ENCODE measurements at regions not wholly inside any gene's neighbourhood (a gene's known extent, or its start where the extent isn't known, plus 50 kb on each side); places are given as distances from the start of the nearest gene placed in this dataset.

DNA sequence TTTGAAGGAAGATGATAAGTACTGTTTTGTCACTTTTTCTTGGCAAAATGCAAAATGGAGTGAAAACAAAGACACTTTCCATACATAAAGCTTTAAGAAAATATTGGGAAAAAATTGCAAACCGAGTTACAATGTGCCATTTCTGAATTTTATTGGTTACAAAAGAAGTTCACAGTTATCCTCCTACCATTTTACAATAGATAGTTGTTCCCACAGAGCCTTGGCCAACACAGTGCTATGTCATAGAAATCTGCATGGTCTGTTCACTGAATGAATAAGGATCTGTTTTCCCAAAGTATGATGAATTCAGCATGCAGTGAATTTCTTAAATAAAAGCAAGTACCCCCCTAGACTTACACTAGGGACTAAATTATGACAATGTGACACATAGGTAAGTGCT is 268.2 kb upstream of the POU3F2 start:
- DNase-seq = no peak

DNA sequence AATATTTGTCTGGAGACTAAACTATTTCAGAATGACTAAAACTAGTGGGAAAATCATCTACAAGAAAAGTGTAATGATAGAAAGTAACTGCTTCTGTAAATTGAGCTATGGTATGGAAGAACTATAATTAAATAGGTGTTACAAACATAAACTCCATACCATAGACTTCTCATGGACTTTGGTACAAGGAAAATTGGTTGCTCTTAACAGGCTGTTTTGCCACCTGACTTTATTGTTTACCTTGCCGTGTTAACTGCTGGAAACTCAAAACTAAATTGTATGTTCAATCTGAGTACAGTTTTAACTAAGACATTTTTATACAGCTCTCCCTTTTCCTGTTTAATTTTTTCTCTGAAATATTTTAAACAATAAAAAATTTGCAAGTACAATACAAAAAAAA is 261.8 kb upstream of the POU3F2 start:
- no peak for DNase-seq

DNA sequence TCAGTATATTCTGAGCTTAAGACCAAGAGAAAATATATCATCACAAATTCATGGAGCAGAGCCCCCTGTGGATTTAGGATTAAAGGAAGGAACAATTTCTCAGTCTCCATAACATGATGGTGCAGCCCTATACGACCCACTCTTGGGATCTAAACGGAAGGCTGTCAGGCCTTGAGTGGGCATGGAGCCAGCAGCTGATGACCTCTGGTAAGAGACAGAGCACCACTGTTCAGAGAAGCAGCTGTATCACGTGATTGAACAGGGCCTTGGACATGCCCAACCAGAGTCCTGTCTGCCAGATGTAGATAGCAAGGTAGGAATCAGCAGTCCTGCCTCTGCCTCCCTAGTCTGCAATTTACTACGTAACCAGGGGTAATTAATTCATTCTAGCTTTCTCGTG is 259.4 kb upstream of the POU3F2 start:
- peak in 12 of 14 donors; percentile 3 to 65 (median 50) for DNase-seq

DNA sequence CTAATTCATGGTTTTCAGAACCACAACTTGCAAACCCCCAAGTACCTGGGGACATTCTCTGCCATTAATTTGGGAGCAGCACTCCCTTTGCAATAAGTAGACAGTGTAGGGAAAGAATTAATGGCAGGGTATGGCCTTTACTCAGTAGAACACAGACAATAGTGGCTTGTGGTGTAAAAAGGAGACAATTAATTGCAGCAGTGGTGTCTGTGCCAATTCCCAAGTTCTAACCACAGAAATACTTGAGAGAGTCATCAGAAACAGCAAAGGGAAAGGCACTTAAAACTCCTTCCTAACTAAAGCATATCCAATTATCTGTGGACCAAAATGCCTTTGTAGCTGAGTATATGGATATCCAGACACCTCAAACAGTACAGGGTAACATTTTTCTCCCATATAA is 257.6 kb upstream of the POU3F2 start:
- no peak for DNase-seq

DNA sequence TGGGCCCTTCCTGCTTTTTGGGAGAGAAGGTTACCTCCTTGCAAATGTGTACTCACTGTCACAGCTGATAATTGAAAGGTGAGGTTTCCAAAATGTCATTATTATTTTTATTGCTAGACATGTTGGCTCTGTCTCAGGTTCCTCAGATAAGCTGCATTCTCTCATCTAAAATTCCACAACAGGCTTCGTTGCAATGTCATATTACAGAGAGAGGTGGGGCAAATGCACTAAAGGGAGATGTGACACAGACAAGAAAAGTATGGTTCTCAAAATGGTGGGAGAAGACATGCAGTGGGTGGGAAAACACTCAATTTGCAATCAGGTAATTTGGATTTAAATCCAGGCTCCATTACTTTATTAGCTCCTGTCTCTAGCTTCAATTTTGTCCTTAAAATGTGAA is 256.4 kb upstream of the POU3F2 start:
- no peak for DNase-seq

DNA sequence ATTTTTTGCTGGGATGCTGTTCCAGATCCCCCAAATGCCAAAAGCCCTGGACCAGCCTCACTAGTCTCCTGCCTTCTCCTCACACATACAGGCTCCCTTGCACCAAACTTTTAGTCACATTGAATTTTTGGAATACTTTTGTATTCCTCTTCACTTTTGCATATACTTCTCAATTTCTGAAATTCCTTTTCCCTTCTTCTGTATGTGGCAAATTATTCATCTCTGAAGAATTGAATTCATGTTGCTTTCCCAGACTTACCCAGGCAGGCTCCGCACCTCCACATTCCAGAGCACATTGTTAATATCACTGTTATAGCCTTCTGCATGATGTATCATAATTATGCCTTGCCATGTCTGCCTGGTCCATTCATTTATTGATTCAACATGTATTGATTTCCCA is 255.3 kb upstream of the POU3F2 start:
- no peak for DNase-seq

DNA sequence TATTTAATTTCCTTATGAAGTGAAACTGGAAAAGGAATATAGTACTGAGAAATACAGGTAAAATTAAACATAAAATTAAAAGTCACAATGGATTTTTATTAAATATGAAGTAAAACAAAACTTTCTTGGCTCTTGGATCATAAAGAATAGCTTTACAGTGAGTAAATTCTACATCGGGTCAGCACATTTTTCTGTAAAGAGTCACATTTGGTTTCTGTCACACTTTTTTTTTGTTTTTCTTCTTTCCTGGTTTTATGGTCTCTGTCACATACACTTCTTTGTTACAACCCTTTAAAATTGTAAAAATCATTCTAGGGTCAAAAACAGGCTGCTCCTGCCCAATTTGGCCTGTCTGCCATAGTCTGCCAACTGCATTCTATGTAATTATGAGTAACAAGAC is 254.4 kb upstream of the POU3F2 start:
- DNase-seq = no peak

DNA sequence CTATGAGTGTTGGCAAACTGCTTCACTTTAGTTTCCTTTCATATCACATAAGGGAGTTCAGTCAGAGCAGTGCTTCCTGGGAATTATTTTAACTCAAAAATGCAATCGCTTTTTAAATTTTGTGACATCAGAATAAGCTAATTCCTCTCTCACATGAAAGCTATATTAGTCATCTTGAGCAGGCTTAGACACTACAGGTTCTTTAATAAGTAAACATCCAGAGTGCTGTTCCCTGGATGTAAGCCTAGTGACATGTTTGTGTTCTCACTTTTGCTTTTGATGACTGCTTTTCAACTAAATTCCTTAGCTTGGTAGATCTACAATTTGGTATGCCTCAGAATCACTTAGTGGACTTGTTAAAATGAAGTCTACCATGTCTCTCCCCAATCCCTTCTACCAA is 252.7 kb upstream of the POU3F2 start:
- DNase-seq = no peak

DNA sequence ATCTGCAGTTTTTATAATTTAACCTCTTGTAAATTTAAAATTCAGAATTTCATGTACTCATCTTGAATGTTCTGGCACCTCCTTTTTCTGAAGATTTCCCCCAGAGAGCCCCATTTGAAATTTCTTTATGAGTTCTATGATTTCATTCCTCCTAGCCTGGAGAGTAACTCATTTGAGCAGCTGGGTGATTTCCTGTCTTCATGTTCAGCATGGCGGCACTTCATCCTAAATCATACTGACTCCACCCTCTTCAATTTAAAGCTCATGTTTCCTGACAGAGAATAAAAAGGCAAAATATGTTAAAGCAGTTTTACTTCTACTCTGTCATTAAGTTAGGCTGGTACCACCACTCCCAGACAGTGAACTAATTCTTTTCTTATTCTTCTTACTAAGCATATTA is 250.9 kb upstream of the POU3F2 start:
- DNase-seq = no peak

DNA sequence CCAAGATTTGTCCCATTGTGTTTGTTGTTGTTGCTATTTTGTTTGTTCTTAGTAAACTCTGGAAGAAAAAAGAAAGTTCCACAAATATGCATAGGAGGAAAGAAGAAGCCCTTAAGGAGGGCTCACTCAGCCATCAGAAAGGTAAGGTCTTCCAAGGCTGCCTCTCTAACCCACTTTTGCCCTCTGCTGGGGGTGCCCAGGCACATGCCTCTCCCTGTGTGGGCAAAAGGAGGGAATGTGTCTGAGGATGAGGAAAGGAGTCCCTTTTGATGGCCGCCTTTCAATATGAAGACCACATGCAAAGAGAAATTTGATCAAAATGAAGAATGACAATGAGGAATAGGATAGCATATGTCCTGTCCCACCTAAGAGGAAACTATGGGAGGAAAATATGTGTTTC is 248.2 kb upstream of the POU3F2 start:
- DNase-seq = no peak

DNA sequence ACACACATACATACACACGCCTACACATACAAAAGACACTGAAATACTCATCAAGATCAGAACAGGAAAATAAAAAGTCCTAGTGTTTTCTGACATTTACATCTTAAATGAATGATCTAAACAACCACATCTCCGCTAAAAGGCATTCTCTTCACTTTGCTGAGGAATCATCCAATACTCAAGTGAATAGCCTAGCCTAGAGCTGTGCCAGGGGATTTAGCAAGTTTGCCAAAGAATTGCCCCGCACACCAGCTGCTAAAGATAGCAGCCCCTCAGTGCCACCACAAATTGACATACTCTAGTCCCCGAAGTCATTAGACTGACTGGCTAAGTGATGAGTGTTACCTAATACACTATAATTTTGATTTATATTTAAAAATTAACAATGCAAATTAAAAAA is 246.8 kb upstream of the POU3F2 start:
- DNase-seq = no peak

DNA sequence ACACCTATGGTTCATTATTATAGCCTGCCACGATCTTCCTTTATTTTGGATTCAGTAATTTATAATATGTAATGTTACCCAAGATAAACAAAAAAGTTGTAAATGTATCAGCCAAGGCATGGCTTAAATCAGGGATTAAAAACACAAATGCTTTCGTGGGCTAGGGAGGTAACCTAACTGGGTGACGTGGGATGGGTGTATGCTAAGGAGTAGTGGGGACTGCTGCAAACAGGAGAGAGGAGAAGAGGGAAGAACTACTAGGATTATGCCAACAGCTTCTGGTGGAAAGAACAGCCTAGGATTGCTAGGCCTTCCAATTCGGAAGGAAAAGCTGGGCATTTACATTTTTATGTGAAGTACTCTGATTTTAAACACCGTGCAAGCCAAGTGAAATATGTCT is 244.8 kb upstream of the POU3F2 start:
- no peak for DNase-seq

DNA sequence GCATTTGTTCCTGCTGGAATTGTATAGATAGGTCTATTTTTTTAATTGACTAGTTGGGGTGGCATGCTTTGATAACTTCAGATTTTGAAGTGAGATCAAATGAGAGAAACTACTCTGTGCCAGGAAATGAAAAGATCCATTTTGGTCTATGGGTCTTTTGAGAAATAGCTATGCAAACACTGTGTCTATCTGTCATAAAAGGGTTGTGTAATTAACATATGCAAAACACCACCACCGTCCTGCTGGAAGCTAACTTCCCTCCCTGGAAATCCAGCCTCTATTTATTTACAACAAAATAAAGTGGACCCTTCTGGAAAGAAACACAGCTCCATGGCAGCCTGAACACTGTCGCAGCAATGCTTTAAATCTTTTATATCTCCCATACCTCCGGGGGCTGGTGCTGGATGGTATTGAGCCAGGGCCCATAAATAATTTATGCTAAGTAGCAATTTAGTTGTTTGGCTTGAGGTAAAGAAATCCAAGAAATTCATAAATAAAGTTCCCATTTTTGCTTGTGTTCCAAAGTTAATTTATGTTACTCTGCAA is 244.2 kb upstream of the POU3F2 start:
- no peak for DNase-seq

DNA sequence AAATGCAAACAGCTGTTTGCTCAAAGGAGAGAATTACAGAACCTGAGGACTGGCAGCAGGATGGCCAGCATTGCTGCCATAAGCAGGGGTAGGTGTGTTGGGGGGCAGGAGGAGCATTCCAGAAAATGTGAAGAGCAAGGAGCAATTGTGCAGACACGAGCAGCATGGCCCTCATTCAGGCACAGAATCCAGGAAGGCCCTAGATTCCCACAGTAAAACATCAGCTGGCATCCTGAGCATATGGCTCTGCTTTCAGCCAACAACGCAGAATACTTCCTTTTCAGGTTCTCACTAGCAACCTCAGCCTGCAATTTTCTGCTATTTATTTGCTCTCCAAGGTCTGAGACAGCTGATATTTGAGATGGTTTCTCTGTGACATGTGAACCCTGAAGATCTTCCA is 243.4 kb upstream of the POU3F2 start:
- DNase-seq = no peak

DNA sequence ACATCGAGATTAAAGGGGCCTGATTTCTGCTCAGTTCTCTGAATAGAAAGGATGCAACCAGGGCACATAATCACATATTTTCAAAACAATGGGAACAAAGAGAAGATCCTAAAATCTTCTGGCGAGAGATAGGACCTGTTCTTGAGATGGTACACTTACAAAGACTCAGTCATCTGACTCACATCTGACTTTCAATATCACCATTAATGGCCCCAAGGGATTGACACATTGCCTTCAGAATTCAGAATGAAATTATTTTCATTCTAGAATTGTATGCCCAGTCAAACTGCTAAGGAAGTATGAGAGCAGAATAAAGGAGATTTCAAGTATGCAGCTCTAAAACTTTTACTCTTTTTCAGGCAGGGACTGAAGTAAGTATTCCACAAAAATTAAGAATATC is 240.7 kb upstream of the POU3F2 start:
- no peak for DNase-seq

DNA sequence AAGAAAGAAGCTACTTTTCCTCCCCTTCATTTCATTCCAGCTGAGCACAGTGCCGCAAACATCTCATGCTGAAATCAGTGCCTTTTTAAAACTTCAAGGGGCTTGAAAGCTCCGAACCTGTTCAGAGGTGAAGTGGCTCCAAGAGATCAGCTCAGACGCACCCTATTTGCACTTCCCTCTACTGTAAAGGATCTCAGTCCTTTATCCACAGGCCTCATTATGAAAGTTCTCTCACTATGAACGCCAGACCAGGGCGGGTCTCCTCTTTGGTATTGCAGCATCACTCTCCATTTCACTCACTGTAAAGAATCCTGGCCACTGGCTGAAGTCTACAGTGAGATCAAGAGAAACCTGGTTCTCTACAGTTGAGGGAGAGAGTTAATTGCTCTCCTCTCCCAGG is 232.7 kb upstream of the POU3F2 start:
- no peak for DNase-seq

DNA sequence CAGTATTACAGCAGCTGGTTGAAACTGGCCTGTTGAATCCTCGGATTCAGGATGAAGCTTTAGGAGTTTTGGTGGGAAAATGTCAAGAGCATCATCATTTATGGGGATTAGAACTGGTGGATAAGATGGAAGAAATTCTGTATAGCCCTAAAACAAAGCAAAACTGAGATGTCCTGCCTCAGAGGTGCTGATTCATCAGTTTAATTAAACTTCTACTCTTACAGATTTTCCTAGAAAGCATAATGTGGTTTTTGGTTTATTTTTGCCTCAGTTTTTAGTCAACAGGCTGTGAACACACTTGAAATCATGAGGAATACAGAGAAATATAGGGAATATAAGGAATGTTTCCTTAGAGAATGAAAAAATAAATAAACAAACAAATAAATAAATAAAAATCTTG is 228.7 kb upstream of the POU3F2 start:
- no peak for DNase-seq

DNA sequence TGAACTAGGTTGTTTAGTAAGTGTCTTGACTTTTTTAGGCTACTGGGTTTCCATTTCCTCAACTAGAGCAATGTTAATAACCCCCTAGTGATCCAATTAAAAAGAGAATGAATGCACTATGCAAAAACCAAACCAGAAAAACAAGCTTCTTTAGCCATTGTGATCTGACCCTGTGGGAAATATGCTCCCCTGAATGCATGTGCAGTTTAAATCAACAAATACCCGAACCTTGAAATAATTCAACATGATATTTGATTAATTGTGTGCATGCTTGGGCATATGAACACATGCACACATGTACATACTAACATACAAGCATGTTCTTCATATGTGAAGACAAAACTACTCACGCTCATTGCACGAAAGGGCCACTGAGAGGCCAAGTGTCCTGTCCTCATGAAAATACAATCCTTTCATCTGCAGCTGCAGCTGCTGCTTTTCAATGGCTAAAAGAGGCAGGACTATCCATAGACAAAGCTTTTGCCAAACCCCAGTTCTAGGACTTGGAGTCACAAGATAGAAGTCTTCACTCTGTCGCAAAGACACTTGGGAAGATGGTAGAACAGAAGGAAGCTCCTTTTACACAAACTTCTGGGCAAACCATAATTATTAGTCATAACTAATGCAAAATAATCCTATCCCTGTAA is 207.1 kb upstream of the POU3F2 start:
- no peak for DNase-seq

DNA sequence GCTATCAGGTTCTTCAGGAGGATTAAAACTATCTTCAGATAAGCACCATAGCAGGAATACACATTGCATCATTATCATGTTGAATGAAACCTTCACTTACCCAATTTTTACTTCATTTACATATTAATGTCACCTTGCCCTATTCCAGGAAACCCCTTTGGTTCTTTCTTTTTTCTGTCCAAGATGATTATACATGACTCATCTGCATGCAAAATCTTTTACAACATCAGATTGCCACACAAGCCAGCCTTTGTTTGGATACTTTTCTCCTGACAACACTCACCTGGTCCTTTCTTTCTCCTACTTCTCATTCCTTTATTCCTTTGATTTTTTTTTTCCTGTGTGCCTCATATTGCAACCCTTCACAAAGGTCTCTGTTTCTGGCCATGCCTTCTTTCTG is 200.5 kb upstream of the POU3F2 start:
- no peak for DNase-seq

DNA sequence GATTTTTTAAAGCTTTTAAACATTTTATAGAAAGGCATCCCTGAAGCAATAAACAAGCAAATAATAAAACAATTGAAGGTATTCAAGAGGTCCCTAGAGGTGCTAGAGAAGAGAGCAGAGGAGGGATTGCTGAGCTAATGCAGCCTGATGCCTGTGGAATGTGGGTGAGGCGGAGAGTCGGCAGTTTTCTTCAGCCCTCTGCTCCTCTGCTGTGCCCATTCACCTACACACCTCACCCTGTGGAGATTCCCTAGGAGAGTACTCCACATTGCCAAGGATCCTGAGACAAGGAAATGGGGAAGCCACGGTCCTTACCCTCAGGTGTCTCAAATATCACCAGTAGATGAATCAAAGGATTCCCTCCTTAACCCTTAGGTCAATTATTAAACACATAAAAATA is 199.8 kb upstream of the POU3F2 start:
- DNase-seq = no peak

DNA sequence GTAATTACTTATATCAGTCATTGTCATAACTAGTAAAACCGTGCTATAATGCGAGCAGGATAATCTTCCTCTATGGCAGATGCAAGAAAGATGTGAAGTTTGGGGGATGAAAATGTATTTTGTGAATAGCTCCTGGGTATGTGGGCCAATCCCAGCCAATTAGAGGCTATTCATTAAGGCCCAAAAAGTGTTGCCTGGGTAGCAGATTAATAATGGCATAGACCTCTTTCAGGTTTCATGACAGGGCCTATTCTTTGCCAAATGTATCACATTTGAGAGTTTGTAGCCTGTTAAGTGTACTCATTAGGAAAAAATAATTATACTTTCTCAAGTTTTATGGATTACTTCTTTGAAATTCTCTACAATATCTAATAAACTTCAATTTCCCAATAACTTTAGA is 199.2 kb upstream of the POU3F2 start:
- DNase-seq = no peak

DNA sequence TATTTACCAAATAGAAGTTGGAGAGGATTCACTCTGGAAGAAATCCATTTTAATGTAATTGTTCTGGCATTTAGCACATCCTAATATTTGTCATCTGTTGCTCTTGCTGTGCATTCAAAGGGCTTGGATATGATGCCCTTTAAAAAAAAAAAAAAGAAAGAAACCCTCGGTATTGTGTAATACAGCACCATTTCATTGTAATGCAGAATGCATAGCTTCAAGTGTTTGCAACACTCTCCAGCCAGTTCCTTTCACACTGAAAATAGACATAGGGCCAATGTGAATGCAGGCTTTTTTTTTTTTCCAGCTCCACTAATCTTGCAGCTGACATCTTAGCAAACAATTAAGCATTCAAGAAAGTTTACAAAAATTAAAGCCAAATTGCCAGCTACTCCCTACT is 197.4 kb upstream of the POU3F2 start:
- DNase-seq = no peak

DNA sequence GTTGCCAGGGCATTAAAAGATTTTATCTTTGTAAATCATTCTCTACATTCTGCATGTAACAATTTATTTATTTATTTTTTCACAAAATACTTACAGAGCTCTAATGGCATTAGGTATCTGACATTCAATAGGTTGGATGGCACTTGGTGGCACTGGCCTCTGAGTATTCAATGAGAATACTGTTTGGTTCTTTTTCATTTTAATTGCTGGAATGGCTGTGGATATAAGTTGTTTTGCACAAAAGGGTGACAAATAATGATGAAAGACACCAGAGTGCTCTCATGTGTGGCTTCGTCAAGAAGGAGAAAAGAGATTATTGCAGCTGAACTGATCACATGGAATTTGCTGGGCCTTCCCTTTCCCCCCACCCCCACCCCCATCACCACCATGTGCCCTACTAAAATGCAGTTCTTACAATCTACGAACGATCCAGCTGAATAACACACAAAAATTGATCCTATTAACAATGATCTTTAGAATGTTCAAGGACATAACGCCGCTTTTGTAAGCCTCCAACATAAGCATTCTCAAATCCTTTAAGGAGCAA is 195.2 kb upstream of the POU3F2 start:
- no peak for DNase-seq

DNA sequence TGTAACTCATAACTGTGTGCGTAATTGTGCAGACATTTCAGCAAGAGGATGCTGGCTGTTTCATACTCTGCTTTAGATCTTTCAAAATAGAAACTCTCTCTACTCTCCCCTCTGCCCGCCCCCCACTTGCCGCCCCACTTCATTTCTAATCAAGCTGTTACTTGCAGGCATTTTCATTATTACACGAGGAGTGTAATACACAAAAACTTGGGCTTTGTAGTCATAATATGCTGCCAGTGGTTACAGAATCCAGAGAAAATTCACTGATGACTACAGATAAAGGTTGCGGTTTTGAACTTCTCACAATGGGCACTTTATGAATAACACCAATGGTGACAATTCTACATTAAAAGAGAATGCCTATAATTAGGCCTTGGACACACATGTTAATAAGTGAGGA is 194.0 kb upstream of the POU3F2 start:
- DNase-seq = no peak
